ENCODE measurements at regions not wholly inside any gene's neighbourhood (a gene's known extent, or its start where the extent isn't known, plus 50 kb on each side); places are given as distances from the start of the nearest gene placed in this dataset.

DNA sequence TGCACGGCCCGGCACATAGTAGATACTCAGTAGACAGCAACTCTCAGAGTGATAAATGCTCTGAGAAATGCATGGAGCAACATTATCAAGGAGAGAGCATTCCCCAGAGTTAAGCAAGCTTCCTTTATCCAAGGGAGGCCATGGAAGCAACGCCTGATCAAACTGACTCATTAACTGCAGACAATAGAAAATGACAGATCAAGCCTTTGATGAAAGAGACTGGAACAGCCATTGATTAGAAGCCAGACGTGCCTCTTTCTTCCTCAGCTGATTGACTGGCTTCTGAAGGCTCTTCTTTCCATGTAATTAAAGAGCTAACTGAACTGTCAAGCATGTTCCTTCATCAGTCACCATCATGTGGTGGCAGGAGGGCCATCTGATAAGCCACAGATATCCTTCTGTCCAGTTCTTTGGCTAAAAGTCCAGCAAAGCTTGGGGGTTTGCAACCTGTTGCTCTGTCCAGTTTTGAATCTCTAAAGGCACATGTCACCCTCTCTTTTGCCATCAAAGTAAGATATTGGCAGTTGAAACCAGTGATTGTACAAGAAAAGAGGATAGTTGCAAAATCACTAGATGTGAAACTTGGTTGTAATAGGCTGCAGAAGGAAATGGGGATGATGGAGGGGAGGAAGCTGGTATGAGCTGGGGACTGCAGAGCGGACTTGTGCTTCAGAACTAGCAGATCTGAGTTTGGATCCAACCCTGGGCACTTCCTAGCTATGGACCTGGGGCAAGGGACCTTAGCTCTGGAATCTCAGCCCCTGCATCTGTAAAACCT lies 188.0 kb downstream of the HAPSTR1 start:
- Histone ChIP-seq H3K4me3 (ENCODE audit: low read depth in 1 of 3, low read length in 3 of 3) (no peak overlapping the region), H3K4me1 (ENCODE audit: control insufficient read depth in 4 of 4, insufficient read depth in 4 of 4, low read length in 3 of 4) (no peaks in the 10 kb centered on the region), H3K9ac (ENCODE audit: low read depth in 1 of 2, low read length in 2 of 2) (no peak overlapping the region), H3K36me3 (ENCODE audit: control insufficient read depth in 4 of 4, insufficient read depth in 3 of 4, low read depth in 1 of 4, low read length in 3 of 4) (no peaks in the 10 kb centered on the region), H3K27me3 (ENCODE audit: control insufficient read depth in 4 of 4, insufficient read depth in 4 of 4, low read length in 3 of 4) (no peaks in the 10 kb centered on the region), H3K27ac (ENCODE audit: low read depth in 1 of 2, low read length in 2 of 2) (no peak overlapping the region), H3K9me3 (ENCODE audit: control insufficient read depth in 4 of 4, low read length in 3 of 4) (no peaks in the 10 kb centered on the region)
- TF ChIP-seq, protein P1, sequence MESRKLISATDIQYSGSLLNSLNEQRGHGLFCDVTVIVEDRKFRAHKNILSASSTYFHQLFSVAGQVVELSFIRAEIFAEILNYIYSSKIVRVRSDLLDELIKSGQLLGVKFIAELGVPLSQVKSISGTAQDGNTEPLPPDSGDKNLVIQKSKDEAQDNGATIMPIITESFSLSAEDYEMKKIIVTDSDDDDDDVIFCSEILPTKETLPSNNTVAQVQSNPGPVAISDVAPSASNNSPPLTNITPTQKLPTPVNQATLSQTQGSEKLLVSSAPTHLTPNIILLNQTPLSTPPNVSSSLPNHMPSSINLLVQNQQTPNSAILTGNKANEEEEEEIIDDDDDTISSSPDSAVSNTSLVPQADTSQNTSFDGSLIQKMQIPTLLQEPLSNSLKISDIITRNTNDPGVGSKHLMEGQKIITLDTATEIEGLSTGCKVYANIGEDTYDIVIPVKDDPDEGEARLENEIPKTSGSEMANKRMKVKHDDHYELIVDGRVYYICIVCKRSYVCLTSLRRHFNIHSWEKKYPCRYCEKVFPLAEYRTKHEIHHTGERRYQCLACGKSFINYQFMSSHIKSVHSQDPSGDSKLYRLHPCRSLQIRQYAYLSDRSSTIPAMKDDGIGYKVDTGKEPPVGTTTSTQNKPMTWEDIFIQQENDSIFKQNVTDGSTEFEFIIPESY (IDR thresholded peaks at IDR 0.05) = no peak
- TF ChIP-seq HNF4A (conservative IDR thresholded peaks at IDR 0.05) = no peak
- no peak for DNase-seq (ENCODE audit: low spot score)
- WGBS = 71% methylated on average over 5 of the region's 5 CpGs

DNA sequence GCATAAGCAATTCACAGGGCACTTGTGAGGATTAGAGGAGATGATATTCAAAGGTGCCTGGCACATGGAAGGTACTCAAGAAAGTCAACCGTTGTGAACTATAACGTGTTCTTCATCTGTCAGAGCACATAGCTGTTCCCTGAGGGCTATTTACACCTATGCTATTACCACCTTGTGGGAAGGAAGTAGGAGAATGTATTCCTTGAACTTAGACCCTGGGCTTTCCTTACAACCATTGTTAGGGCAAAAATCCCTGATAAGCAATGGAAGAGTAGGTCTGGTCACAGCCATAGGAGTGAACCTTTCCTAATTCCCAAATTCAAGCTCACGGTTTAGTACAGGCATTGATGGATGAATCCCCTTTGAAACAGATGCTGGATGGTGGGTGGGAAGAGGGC lies 188.6 kb downstream of the HAPSTR1 start:
- no peaks in the 10 kb centered on the region for H3K27me3 ChIP-seq (ENCODE audit: control insufficient read depth in 4 of 4, insufficient read depth in 4 of 4, low read length in 3 of 4)
- H3K4me3 ChIP-seq (ENCODE audit: low read depth in 1 of 3, low read length in 3 of 3) = no peak overlapping the region
- H3K27ac ChIP-seq (ENCODE audit: low read depth in 1 of 2, low read length in 2 of 2) = no peak overlapping the region
- H3K9me3 ChIP-seq (ENCODE audit: control insufficient read depth in 4 of 4, low read length in 3 of 4) = no peaks in the 10 kb centered on the region
- TF ChIP-seq, protein P2, sequence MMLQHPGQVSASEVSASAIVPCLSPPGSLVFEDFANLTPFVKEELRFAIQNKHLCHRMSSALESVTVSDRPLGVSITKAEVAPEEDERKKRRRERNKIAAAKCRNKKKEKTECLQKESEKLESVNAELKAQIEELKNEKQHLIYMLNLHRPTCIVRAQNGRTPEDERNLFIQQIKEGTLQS (IDR thresholded peaks at IDR 0.05) = no peak
- TF ChIP-seq JUND (IDR thresholded peaks at IDR 0.05) = no peak
- H3K9ac ChIP-seq (ENCODE audit: low read depth in 1 of 2, low read length in 2 of 2) = no peak overlapping the region
- DNase-seq (ENCODE audit: low spot score) = no peak
- H3K4me1 ChIP-seq (ENCODE audit: control insufficient read depth in 4 of 4, insufficient read depth in 4 of 4, low read length in 3 of 4) = no peaks in the 10 kb centered on the region
- H3K36me3 ChIP-seq (ENCODE audit: control insufficient read depth in 4 of 4, insufficient read depth in 3 of 4, low read depth in 1 of 4, low read length in 3 of 4) = no peaks in the 10 kb centered on the region
- 78% methylated on average over 3 of the region's 3 CpGs for WGBS

DNA sequence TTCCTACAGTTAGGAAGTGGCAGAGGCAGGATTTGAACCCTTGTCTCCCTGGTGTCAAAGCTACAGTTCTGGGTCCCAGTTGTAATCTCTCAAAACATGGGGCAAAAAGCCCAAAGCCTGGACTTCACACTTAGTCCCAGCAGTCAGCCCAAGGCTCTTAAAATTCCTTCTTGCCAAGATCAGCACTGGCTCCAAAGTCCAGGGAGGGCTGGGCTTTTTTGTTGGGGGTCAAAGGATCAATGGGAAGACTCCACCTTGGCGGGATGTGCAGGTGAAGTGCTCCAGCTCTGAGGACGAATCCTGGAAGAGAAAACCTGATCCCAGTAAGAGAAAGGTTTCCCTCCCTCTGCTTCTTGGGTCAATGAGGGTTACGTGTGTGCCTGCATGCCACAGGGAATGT lies 195.5 kb downstream of the HAPSTR1 start:
- Histone ChIP-seq H3K4me1 (ENCODE audit: control insufficient read depth in 4 of 4, insufficient read depth in 4 of 4, low read length in 3 of 4) (peaks cover 0 to 3% (median 0%) of the 10 kb centered on the region in 4 donors), H3K4me3 (ENCODE audit: low read depth in 1 of 3, low read length in 3 of 3) (no peak overlapping the region), H3K36me3 (ENCODE audit: control insufficient read depth in 4 of 4, insufficient read depth in 3 of 4, low read depth in 1 of 4, low read length in 3 of 4) (no peaks in the 10 kb centered on the region), H3K9me3 (ENCODE audit: control insufficient read depth in 4 of 4, low read length in 3 of 4) (no peaks in the 10 kb centered on the region), H3K27me3 (ENCODE audit: control insufficient read depth in 4 of 4, insufficient read depth in 4 of 4, low read length in 3 of 4) (no peaks in the 10 kb centered on the region), H3K9ac (ENCODE audit: low read depth in 1 of 2, low read length in 2 of 2) (no peak overlapping the region), H3K27ac (ENCODE audit: low read depth in 1 of 2, low read length in 2 of 2) (no peak overlapping the region)
- no peak for DNase-seq (ENCODE audit: low spot score)
- 49% methylated on average over 3 of the region's 3 CpGs for WGBS
- peak; percentile 17 to 44 for TF ChIP-seq HNF4A (conservative IDR thresholded peaks at IDR 0.05)
- TF ChIP-seq, protein P3, sequence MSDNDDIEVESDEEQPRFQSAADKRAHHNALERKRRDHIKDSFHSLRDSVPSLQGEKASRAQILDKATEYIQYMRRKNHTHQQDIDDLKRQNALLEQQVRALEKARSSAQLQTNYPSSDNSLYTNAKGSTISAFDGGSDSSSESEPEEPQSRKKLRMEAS (IDR thresholded peaks at IDR 0.05) = no peak
- TF ChIP-seq RXRA (IDR thresholded peaks at IDR 0.05) = no peak
- no peak for TF ChIP-seq FOXA1 (IDR thresholded peaks at IDR 0.05)

DNA sequence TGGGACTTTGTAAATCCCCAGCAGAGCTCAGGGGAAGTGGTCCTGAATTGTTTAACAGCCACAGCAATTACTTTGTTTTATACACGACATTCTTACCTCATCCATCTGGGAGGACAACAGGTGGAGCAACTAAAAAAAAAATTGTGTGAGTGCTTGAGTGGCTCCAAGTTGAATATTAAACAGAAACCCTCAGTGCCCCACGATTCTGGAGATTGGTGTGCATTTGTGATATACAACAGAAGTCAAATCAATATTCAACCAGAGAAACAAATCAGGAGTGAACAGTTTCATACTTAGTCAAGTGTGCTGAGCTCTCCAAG lies 204.8 kb downstream of the HAPSTR1 start:
- Histone ChIP-seq H3K27ac (ENCODE audit: low read depth in 1 of 2, low read length in 2 of 2) (peak overlapping the region in 1 of 2 donors; percentile 35), H3K4me1 (ENCODE audit: control insufficient read depth in 4 of 4, insufficient read depth in 4 of 4, low read length in 3 of 4) (peaks cover 2 to 10% (median 6%) of the 10 kb centered on the region in 4 donors), H3K9ac (ENCODE audit: low read depth in 1 of 2, low read length in 2 of 2) (no peak overlapping the region), H3K4me3 (ENCODE audit: low read depth in 1 of 3, low read length in 3 of 3) (no peak overlapping the region), H3K36me3 (ENCODE audit: control insufficient read depth in 4 of 4, insufficient read depth in 3 of 4, low read depth in 1 of 4, low read length in 3 of 4) (no peaks in the 10 kb centered on the region), H3K27me3 (ENCODE audit: control insufficient read depth in 4 of 4, insufficient read depth in 4 of 4, low read length in 3 of 4) (no peaks in the 10 kb centered on the region), H3K9me3 (ENCODE audit: control insufficient read depth in 4 of 4, low read length in 3 of 4) (no peaks in the 10 kb centered on the region)
- DNase-seq (ENCODE audit: low spot score) = no peak
- WGBS = 16% methylated on average over 2 of the region's 2 CpGs
- TF ChIP-seq RXRA (IDR thresholded peaks at IDR 0.05) = peak in 1 of 2 donors; percentile 10
- TF ChIP-seq, protein P1 (IDR thresholded peaks at IDR 0.05) = no peak
- no peak for TF ChIP-seq NR2F2 (IDR thresholded peaks at IDR 0.05)
- TF ChIP-seq FOXA2 (IDR thresholded peaks at IDR 0.05) = no peak
- TF ChIP-seq TAF1 (conservative IDR thresholded peaks at IDR 0.05) = no peak
- TF ChIP-seq, protein P4, sequence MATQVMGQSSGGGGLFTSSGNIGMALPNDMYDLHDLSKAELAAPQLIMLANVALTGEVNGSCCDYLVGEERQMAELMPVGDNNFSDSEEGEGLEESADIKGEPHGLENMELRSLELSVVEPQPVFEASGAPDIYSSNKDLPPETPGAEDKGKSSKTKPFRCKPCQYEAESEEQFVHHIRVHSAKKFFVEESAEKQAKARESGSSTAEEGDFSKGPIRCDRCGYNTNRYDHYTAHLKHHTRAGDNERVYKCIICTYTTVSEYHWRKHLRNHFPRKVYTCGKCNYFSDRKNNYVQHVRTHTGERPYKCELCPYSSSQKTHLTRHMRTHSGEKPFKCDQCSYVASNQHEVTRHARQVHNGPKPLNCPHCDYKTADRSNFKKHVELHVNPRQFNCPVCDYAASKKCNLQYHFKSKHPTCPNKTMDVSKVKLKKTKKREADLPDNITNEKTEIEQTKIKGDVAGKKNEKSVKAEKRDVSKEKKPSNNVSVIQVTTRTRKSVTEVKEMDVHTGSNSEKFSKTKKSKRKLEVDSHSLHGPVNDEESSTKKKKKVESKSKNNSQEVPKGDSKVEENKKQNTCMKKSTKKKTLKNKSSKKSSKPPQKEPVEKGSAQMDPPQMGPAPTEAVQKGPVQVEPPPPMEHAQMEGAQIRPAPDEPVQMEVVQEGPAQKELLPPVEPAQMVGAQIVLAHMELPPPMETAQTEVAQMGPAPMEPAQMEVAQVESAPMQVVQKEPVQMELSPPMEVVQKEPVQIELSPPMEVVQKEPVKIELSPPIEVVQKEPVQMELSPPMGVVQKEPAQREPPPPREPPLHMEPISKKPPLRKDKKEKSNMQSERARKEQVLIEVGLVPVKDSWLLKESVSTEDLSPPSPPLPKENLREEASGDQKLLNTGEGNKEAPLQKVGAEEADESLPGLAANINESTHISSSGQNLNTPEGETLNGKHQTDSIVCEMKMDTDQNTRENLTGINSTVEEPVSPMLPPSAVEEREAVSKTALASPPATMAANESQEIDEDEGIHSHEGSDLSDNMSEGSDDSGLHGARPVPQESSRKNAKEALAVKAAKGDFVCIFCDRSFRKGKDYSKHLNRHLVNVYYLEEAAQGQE (IDR thresholded peaks at IDR 0.05) = no peak
- no peak for TF ChIP-seq GABPA (IDR thresholded peaks at IDR 0.05 in 1 of 2, conservative IDR thresholded peaks at IDR 0.05 in 1 of 2)
- TF ChIP-seq FOXA1 (IDR thresholded peaks at IDR 0.05) = no peak
- no peak for TF ChIP-seq HNF4G (IDR thresholded peaks at IDR 0.05)
- TF ChIP-seq, protein P3 (IDR thresholded peaks at IDR 0.05) = no peak
- peak in 1 of 2 donors; percentile 11 for TF ChIP-seq HNF4A (conservative IDR thresholded peaks at IDR 0.05)
- TF ChIP-seq SP1 (IDR thresholded peaks at IDR 0.05) = no peak

All from liver (tissue), 7 donors.